Pancreas (tissue), 10 donors: ENCODE measurements at regions not wholly inside any gene's neighbourhood (a gene's known extent, or its start where the extent isn't known, plus 50 kb on each side); places are given as distances from the start of the nearest gene placed in this dataset.
"Not testable (repeated sequence)": the region's sequence is repeated elsewhere in the genome, so short reads cannot be mapped to it uniquely, and the experiment has no call there.

Source experiments
- ATAC-seq, 4 donors: fragments of 200-7000 bp; cut with Tn5 transposase; one replicate each; pipeline versions ENCODE4 v1.8.0 to v1.9.1; 2020; ENCODE audit warnings: mild to moderate bottlenecking in 4 of 4, moderate library complexity in 4 of 4
- DNase-seq, 6 donors: peaks; one replicate each; pipeline ENCODE4 v3.0.0-alpha.2; 2020
- FAIRE-seq: peaks from 2 replicates; lab custom pipeline; 2012; peaks lifted over from hg19 to GRCh38; lab: Jason Lieb, UNC
- H3K27ac ChIP-seq, 4 donors: fragments of 200-600 bp; sonication (generic); 1 replicate in 3 of 4; 2 replicates in 1 of 4; pipeline versions ENCODE4 v1.5.0 to v1.8.0; 2020
- H3K27me3 ChIP-seq, 4 donors: fragments of 200-600 bp; one replicate each; pipeline ENCODE4 v1.8.0; 2021
- H3K36me3 ChIP-seq, 3 donors: fragments of 200-600 bp; sonication (generic) in 1 of 3; one replicate each; pipeline versions ENCODE4 v1.5.0 to v1.8.0; 2020 to 2021
- H3K4me1 ChIP-seq, 3 donors: fragments of 200-600 bp; one replicate each; pipeline ENCODE4 v1.8.0; 2021
- H3K4me3 ChIP-seq, 4 donors: fragments of 200-600 bp; sonication (generic) in 2 of 4; one replicate each; pipeline versions ENCODE4 v1.5.0 to v1.8.0; 2020 to 2021
- H3K9me3 ChIP-seq, 4 donors: fragments of 200-600 bp; one replicate each; pipeline ENCODE4 v1.8.0; 2021
- WGBS, 2 donors: extraction: QIAGEN DNeasy Blood & Tissue Kit; methylation state at CpG; one replicate each; pipeline ENCODE4 v1.1.7; 2013; 5-methylcytosine and 5-hydroxymethylcytosine counted together
- intact Hi-C, 3 donors: fragments of 100-400 bp; cut with DNase I; formaldehyde crosslinking; loops; one replicate each; pipeline versions ENCODE4 v1.11.1 to v1.14.2; 2022
- donor health status: healthy with polysubstance abuse.
- donor health status: DM: no; HTN: no; CAD: no; lungs with moderate emphysema.
- donor health status: DM: no; HTN: no; CAD: no.
- donor health status: control.
- donor health status: control.
- donor health status: Bipolar disorder and iron deficiency.
- donor health status: DM: yes; HTN: yes; CAD: no.
- donor health status: DM: no; HTN: no; CAD: no.
- donor health status: DM: no; HTN: no; CAD: no.
- donor health status: DM: yes; HTN: yes; CAD: no.

- H3K36me3 ChIP-seq, FAIRE-seq, H3K4me1 ChIP-seq, ATAC-seq, H3K27me3 ChIP-seq, H3K9me3 ChIP-seq, DNase-seq, H3K27ac ChIP-seq, intact Hi-C loops, H3K4me3 ChIP-seq: not testable (repeated sequence)
- WGBS, 2 donors, result 29 to 52% methylated on average over 1 of the region's 1 CpG
These were observed 376.5 kb upstream of the ZNG1F start for GRCh38 chr9:41565572-41565971.
